BLaER1 treated with 17β-estradiol and CSF1 and Interleukin-3, amounts not matched to agents 10 nM and 100 nM (cell line): ENCODE measurements at regions not wholly inside any gene's neighbourhood (a gene's known extent, or its start where the extent isn't known, plus 50 kb on each side); places are given as distances from the start of the nearest gene placed in this dataset.

ENCODE experiments used
- H3K27ac ChIP-seq, 11 experiments: shearing (Covaris generic); formaldehyde crosslinking; 2 replicates each; pipeline ENCODE4 v1.8.1; 2022
- H3K27me3 ChIP-seq, 11 experiments: shearing (Covaris generic); formaldehyde crosslinking; 2 replicates each; pipeline ENCODE4 v1.8.1; 2022
- H3K36me3 ChIP-seq, 11 experiments: shearing (Covaris generic); formaldehyde crosslinking; 2 replicates each; pipeline ENCODE4 v1.8.1; 2022
- H3K4me1 ChIP-seq, 10 experiments: shearing (Covaris generic); formaldehyde crosslinking; 2 replicates each; pipeline ENCODE4 v1.8.1; 2022
- H3K4me2 ChIP-seq, 11 experiments: shearing (Covaris generic); formaldehyde crosslinking; 2 replicates each; pipeline ENCODE4 v1.8.1; 2022
- H3K4me3 ChIP-seq, 10 experiments: shearing (Covaris generic); formaldehyde crosslinking; 2 replicates each; pipeline ENCODE4 v1.8.1; 2022
- H3K9ac ChIP-seq, 11 experiments: shearing (Covaris generic); formaldehyde crosslinking; 2 replicates each; pipeline ENCODE4 v1.8.1; 2022
- H3K9me3 ChIP-seq, 11 experiments: shearing (Covaris generic); formaldehyde crosslinking; replicated peaks in 1 of 11; 2 replicates each; pipeline ENCODE4 v1.8.1; 2022
- H4K20me1 ChIP-seq, 11 experiments: shearing (Covaris generic); formaldehyde crosslinking; 2 replicates each; pipeline ENCODE4 v1.8.1; 2022
- Cebpa-rat ChIP-seq, 11 experiments: shearing (Covaris generic); IDR thresholded peaks; 2 replicates each; pipeline ENCODE4 v1.8.1; 2022

GRCh38 chr14:45332360-45332988 lies 79.5 kb upstream of the MIS18BP1 start:
- no peaks in the 10 kb centered on the region for H4K20me1 ChIP-seq
- H3K36me3 ChIP-seq = no peaks in the 10 kb centered on the region
- H3K27me3 ChIP-seq = no peaks in the 10 kb centered on the region
- no peak overlapping the region for H3K4me3 ChIP-seq
- H3K4me2 ChIP-seq = no peak overlapping the region
- TF ChIP-seq Cebpa-rat (IDR thresholded peaks at IDR 0.05) = no peak
- no peak overlapping the region for H3K27ac ChIP-seq
- peaks cover 13 to 27% (median 22%) of the 10 kb centered on the region in 11 experiments; a peak in 21 of 22 replicates for H3K9me3 ChIP-seq
- no peak overlapping the region for H3K9ac ChIP-seq
- no peaks in the 10 kb centered on the region for H3K4me1 ChIP-seq

DNA sequence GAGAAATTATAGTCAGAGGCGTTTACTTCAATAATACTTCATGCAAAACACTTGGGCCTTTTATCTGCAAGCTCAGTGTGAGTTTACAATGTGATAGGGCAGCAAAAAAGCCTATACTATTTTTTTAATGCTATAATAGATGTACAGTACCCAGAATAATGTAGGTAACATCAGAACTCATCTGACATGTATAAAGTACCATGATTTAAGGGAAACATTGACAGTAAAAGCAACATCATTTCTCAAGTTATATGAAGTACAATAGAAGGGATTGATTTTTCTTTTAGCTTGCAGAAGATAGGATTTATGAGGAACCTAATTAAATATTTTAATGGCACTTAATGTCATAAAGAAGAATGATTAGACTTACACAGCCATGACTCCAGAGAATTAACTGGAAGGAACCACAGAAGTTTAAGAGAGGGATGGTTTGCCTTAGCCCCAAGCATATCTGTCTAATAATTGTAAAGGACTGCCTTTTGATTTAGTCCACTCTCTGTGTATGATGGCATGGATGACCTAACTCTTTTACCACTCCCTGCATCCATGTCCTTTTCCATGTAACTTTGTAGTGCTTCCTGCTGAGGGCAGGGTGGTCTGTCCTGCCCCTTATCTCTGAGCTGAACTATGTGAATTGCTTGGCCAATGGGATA lies 55.9 kb upstream of the MIS18BP1 start:
- Histone ChIP-seq H3K4me1 (no peaks in the 10 kb centered on the region), H3K9me3 (peaks cover 0 to 14% (median 4%) of the 10 kb centered on the region in 11 experiments; a peak in 7 of 22 replicates), H3K9ac (no peak overlapping the region), H3K4me3 (no peak overlapping the region), H3K4me2 (no peak overlapping the region), H3K27me3 (no peaks in the 10 kb centered on the region), H3K36me3 (no peaks in the 10 kb centered on the region), H3K27ac (no peak overlapping the region), H4K20me1 (no peaks in the 10 kb centered on the region)
- TF ChIP-seq Cebpa-rat (IDR thresholded peaks at IDR 0.05) = no peak
